ENCODE measurements at regions not wholly inside any gene's neighbourhood (a gene's known extent, or its start where the extent isn't known, plus 50 kb on each side); places are given as distances from the start of the nearest gene placed in this dataset.
A peak's percentile ranks its signal among the peaks of the same experiment; 100 is the strongest.

GRCh38 chr19:42653841-42654240 lies 59.1 kb upstream of the CEACAM8 start:
- Histone ChIP-seq H3K4me3 (no peak overlapping the region), H3K27me3 (no peaks in the 10 kb centered on the region), H3K9me3 (peaks cover 0 to 2% (median 0%) of the 10 kb centered on the region in 4 donors), H3K4me1 (peaks cover 0 to 11% (median 4%) of the 10 kb centered on the region in 4 donors), H3K36me3 (no peaks in the 10 kb centered on the region), H3K27ac (no peak overlapping the region)
- intact Hi-C loops (cut with DNase I; ENCODE audit: low total_unique reads) = no loop called here
- DNase-seq = peak in 1 of 2 donors; percentile 9
- TF ChIP-seq POLR2A (IDR thresholded peaks at IDR 0.05) (no peak), CTCF (IDR thresholded peaks at IDR 0.05) (no peak), EP300 (IDR thresholded peaks at IDR 0.05) (no peak), POLR2AphosphoS5 (IDR thresholded peaks at IDR 0.05) (no peak)
- WGBS, 5 donors = 30 to 55% (median 38%) methylated on average over 1 of the region's 1 CpG

- intact Hi-C loops (cut with DNase I; ENCODE audit: low total_unique reads) = no loop called here
Observed at GRCh38 chr19:42652021-42652420, 57.3 kb upstream of the CEACAM8 start.

More at GRCh38 chr19:42652021-42652420, 57.3 kb upstream of the CEACAM8 start:
- no peak overlapping the region for H3K4me3 ChIP-seq
- TF ChIP-seq EP300 (IDR thresholded peaks at IDR 0.05) (no peak), CTCF (IDR thresholded peaks at IDR 0.05) (no peak), POLR2A (IDR thresholded peaks at IDR 0.05) (no peak)
- no peak for DNase-seq
- no peaks in the 10 kb centered on the region for H3K9me3 ChIP-seq
- no peaks in the 10 kb centered on the region for H3K27me3 ChIP-seq
- no peaks in the 10 kb centered on the region for H3K36me3 ChIP-seq
- peaks cover 0 to 11% (median 4%) of the 10 kb centered on the region in 4 donors for H3K4me1 ChIP-seq
- H3K27ac ChIP-seq = no peak overlapping the region
- WGBS, 5 donors = 75 to 86% (median 82%) methylated on average over 8 of the region's 8 CpGs
